ENCODE measurements at regions not wholly inside any gene's neighbourhood (a gene's known extent, or its start where the extent isn't known, plus 50 kb on each side); places are given as distances from the start of the nearest gene placed in this dataset.
A peak's percentile ranks its signal among the peaks of the same experiment; 100 is the strongest.

- DNase-seq (ENCODE audit: low read depth, low spot score): no peak
- no peak overlapping the region for H3K27ac ChIP-seq
Observed at GRCh38 chr5:135131801-135132680, 98.0 kb upstream of the PITX1 start.

- peak overlapping the region; percentile 11 for H3K27ac ChIP-seq
- DNase-seq (ENCODE audit: low read depth, low spot score): no peak
Observed at GRCh38 chr5:135130261-135131215, 96.5 kb upstream of the PITX1 start.

- no peak for DNase-seq (ENCODE audit: low read depth, low spot score)
- H3K27ac ChIP-seq: peak overlapping the region; percentile 11
Observed at GRCh38 chr5:135129307-135129706, 95.3 kb upstream of the PITX1 start.

GRCh38 chr5:135128361-135128760 lies 94.3 kb upstream of the PITX1 start:
- DNase-seq (ENCODE audit: low read depth, low spot score): no peak
- peak overlapping the region; percentile 82 for H3K27ac ChIP-seq

GRCh38 chr5:135127439-135128240 lies 93.6 kb upstream of the PITX1 start:
- peak overlapping the region; percentile 82 for H3K27ac ChIP-seq
- DNase-seq (ENCODE audit: low read depth, low spot score): peak; percentile 67

GRCh38 chr5:135126688-135127438 lies 92.8 kb upstream of the PITX1 start:
- no peak for DNase-seq (ENCODE audit: low read depth, low spot score)
- peak overlapping the region; percentile 82 for H3K27ac ChIP-seq

GRCh38 chr5:135124724-135125123 lies 90.7 kb upstream of the PITX1 start:
- no peak overlapping the region for H3K27ac ChIP-seq
- no peak for DNase-seq (ENCODE audit: low read depth, low spot score)

- H3K27ac ChIP-seq: no peak overlapping the region
- DNase-seq (ENCODE audit: low read depth, low spot score): no peak
Observed at GRCh38 chr5:135124128-135124527, 90.1 kb upstream of the PITX1 start.

- H3K27ac ChIP-seq: no peak overlapping the region
Observed at GRCh38 chr5:135122797-135123196, 88.8 kb upstream of the PITX1 start.

GRCh38 chr5:135120951-135121350 lies 86.9 kb upstream of the PITX1 start:
- no peak for DNase-seq (ENCODE audit: low read depth, low spot score)
- no peak overlapping the region for H3K27ac ChIP-seq

More at GRCh38 chr5:135122797-135123196, 88.8 kb upstream of the PITX1 start:
- no peak for DNase-seq (ENCODE audit: low read depth, low spot score)

- no peak overlapping the region for H3K27ac ChIP-seq
Observed at GRCh38 chr5:135119481-135119880, 85.5 kb upstream of the PITX1 start.

GRCh38 chr5:135117590-135117989 lies 83.6 kb upstream of the PITX1 start:
- DNase-seq (ENCODE audit: low read depth, low spot score): no peak
- no peak overlapping the region for H3K27ac ChIP-seq

More at GRCh38 chr5:135119481-135119880, 85.5 kb upstream of the PITX1 start:
- no peak for DNase-seq (ENCODE audit: low read depth, low spot score)

GRCh38 chr5:135116160-135116561 lies 82.1 kb upstream of the PITX1 start:
- H3K27ac ChIP-seq: no peak overlapping the region
- DNase-seq (ENCODE audit: low read depth, low spot score): no peak

GRCh38 chr5:135115591-135115990 lies 81.6 kb upstream of the PITX1 start:
- H3K27ac ChIP-seq: no peak overlapping the region
- DNase-seq (ENCODE audit: low read depth, low spot score): no peak

GRCh38 chr5:135114759-135115158 lies 80.7 kb upstream of the PITX1 start:
- no peak for DNase-seq (ENCODE audit: low read depth, low spot score)
- no peak overlapping the region for H3K27ac ChIP-seq

- DNase-seq (ENCODE audit: low read depth, low spot score): no peak
- H3K27ac ChIP-seq: no peak overlapping the region
Observed at GRCh38 chr5:135112008-135112725, 78.1 kb upstream of the PITX1 start.

- no peak for DNase-seq (ENCODE audit: low read depth, low spot score)
- H3K27ac ChIP-seq: peak overlapping the region; percentile 2
Observed at GRCh38 chr5:135110785-135111596, 77.0 kb upstream of the PITX1 start.

- no peak for DNase-seq (ENCODE audit: low read depth, low spot score)
- no peak overlapping the region for H3K27ac ChIP-seq
Observed at GRCh38 chr5:135108992-135109391, 75.0 kb upstream of the PITX1 start.

Data from epithelial cell of prostate (primary cell).